ENCODE measurements at regions not wholly inside any gene's neighbourhood (a gene's known extent, or its start where the extent isn't known, plus 50 kb on each side); places are given as distances from the start of the nearest gene placed in this dataset.

DNA sequence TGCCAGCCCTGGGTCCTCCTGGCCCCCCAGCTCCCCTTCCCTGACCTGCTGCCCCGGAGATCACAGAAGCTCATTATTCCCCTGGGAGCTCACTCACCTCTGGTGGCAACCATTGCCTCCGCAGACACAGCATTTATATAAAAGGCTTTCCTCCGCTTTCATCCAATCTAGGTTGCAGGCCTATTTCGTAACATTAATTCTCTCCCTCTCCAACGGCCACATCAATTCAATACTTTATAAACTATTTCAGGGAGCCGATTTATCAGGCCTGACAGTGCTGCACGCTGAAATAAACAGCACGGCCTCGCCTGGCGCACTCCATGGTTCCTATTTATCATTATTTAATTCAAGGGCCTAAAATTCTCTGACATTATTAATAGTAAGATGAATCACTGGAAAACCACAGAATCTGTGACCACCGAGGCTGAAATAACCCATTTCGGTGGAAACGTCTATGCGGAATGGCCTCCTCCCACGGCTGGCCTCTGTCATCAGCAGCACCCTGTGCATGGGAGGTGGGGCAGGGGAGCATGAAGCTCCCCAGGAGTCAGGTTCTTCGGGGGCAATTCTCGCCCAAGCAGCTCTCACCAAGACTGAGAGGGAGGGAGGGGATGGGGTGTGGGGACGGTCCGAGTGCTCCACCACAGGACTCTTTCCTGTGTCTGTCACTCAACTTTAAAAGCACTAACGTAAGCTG, 249.3 kb upstream of the PFKP start:
- ATAC-seq = no peak
- Mint-ChIP-seq H3K36me3 (no peaks in the 10 kb centered on the region), H3K9me3 (no peaks in the 10 kb centered on the region), H3K4me3 (no peak overlapping the region), H3K4me1 (peaks cover 11% of the 10 kb centered on the region), H3K27ac (no peak overlapping the region; the same call in 1 of the 2 replicates), H3K27me3 (ENCODE audit: low read depth) (peaks cover 7% of the 10 kb centered on the region; the same call in 1 of the 2 replicates)
- ChIA-PET POLR2A (no interaction called here), CTCF (no interaction called here)
- no peak for TF ChIP-seq FOXP4 (CRISPR knock-in tag; IDR thresholded peaks at IDR 0.05)
- TF ChIP-seq RORB (CRISPR knock-in tag; IDR thresholded peaks at IDR 0.05) = no peak
- no peak for TF ChIP-seq NFE2L1 (CRISPR knock-in tag; IDR thresholded peaks at IDR 0.05)
- DNase-seq (ENCODE audit: low spot score) = no peak

DNA sequence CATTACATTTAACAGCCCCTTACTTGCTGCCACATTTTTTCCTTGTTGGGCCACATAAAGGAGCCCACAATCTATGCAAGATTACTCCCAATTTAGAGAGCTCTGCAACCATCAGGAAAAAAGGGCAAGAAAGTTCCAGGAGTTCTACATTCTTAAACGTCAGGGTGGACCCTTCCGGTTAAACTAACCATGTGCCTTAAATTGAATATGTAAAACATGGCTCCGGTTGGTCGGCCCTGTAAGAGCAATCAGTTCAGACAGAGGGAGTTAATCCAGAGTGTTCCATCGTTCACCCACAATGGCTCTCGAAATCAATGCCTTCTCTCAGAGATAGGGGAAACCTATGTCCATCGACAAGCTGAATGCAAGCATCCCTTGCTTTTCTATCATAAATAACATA, 253.7 kb upstream of the PFKP start:
- Mint-ChIP-seq H3K27ac (no peak overlapping the region), H3K4me1 (peaks cover 11% of the 10 kb centered on the region), H3K4me3 (no peak overlapping the region), H3K9me3 (peaks cover 9% of the 10 kb centered on the region), H3K27me3 (ENCODE audit: low read depth) (peaks cover 4% of the 10 kb centered on the region; the same call in 1 of the 2 replicates), H3K36me3 (peaks cover 2% of the 10 kb centered on the region; the same call in 1 of the 2 replicates)
- POLR2A ChIA-PET = no interaction called here
- DNase-seq (ENCODE audit: low spot score) (no peak), ATAC-seq (no peak)
- CTCF ChIA-PET = no interaction called here
- TF ChIP-seq ETV6 (CRISPR knock-in tag; IDR thresholded peaks at IDR 0.05) (no peak), NR3C1 (CRISPR knock-in tag; conservative IDR thresholded peaks at IDR 0.05; ENCODE audit: low read depth) (no peak), MAX (CRISPR knock-in tag; IDR thresholded peaks at IDR 0.05) (no peak), TP53 (CRISPR knock-in tag; IDR thresholded peaks at IDR 0.05) (no peak), IRF2 (CRISPR knock-in tag; IDR thresholded peaks at IDR 0.05; ENCODE audit: borderline replicate concordance, low read depth) (no peak), OVOL2 (CRISPR knock-in tag; IDR thresholded peaks at IDR 0.05; ENCODE audit: borderline replicate concordance) (no peak)
- TF ChIP-seq, protein P1, sequence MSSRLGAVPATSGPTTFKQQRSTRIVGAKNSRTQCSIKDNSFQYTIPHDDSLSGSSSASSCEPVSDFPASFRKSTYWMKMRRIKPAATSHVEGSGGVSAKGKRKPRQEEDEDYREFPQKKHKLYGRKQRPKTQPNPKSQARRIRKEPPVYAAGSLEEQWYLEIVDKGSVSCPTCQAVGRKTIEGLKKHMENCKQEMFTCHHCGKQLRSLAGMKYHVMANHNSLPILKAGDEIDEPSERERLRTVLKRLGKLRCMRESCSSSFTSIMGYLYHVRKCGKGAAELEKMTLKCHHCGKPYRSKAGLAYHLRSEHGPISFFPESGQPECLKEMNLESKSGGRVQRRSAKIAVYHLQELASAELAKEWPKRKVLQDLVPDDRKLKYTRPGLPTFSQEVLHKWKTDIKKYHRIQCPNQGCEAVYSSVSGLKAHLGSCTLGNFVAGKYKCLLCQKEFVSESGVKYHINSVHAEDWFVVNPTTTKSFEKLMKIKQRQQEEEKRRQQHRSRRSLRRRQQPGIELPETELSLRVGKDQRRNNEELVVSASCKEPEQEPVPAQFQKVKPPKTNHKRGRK (CRISPR knock-in tag; IDR thresholded peaks at IDR 0.05; ENCODE audit: borderline replicate concordance) = no peak
- TF ChIP-seq, protein P2, sequence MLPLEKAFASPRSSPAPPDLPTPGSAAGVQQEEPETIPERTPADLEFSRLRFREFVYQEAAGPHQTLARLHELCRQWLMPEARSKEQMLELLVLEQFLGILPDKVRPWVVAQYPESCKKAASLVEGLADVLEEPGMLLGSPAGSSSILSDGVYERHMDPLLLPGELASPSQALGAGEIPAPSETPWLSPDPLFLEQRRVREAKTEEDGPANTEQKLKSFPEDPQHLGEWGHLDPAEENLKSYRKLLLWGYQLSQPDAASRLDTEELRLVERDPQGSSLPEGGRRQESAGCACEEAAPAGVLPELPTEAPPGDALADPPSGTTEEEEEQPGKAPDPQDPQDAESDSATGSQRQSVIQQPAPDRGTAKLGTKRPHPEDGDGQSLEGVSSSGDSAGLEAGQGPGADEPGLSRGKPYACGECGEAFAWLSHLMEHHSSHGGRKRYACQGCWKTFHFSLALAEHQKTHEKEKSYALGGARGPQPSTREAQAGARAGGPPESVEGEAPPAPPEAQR (CRISPR knock-in tag; IDR thresholded peaks at IDR 0.05) = no peak
- TF ChIP-seq, protein P3, sequence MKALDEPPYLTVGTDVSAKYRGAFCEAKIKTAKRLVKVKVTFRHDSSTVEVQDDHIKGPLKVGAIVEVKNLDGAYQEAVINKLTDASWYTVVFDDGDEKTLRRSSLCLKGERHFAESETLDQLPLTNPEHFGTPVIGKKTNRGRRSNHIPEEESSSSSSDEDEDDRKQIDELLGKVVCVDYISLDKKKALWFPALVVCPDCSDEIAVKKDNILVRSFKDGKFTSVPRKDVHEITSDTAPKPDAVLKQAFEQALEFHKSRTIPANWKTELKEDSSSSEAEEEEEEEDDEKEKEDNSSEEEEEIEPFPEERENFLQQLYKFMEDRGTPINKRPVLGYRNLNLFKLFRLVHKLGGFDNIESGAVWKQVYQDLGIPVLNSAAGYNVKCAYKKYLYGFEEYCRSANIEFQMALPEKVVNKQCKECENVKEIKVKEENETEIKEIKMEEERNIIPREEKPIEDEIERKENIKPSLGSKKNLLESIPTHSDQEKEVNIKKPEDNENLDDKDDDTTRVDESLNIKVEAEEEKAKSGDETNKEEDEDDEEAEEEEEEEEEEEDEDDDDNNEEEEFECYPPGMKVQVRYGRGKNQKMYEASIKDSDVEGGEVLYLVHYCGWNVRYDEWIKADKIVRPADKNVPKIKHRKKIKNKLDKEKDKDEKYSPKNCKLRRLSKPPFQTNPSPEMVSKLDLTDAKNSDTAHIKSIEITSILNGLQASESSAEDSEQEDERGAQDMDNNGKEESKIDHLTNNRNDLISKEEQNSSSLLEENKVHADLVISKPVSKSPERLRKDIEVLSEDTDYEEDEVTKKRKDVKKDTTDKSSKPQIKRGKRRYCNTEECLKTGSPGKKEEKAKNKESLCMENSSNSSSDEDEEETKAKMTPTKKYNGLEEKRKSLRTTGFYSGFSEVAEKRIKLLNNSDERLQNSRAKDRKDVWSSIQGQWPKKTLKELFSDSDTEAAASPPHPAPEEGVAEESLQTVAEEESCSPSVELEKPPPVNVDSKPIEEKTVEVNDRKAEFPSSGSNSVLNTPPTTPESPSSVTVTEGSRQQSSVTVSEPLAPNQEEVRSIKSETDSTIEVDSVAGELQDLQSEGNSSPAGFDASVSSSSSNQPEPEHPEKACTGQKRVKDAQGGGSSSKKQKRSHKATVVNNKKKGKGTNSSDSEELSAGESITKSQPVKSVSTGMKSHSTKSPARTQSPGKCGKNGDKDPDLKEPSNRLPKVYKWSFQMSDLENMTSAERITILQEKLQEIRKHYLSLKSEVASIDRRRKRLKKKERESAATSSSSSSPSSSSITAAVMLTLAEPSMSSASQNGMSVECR (CRISPR knock-in tag; IDR thresholded peaks at IDR 0.05; ENCODE audit: borderline replicate concordance) = no peak
- TF ChIP-seq, protein P4, sequence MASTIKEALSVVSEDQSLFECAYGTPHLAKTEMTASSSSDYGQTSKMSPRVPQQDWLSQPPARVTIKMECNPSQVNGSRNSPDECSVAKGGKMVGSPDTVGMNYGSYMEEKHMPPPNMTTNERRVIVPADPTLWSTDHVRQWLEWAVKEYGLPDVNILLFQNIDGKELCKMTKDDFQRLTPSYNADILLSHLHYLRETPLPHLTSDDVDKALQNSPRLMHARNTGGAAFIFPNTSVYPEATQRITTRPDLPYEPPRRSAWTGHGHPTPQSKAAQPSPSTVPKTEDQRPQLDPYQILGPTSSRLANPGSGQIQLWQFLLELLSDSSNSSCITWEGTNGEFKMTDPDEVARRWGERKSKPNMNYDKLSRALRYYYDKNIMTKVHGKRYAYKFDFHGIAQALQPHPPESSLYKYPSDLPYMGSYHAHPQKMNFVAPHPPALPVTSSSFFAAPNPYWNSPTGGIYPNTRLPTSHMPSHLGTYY (CRISPR knock-in tag; IDR thresholded peaks at IDR 0.05) = no peak
- TF ChIP-seq, protein P5, sequence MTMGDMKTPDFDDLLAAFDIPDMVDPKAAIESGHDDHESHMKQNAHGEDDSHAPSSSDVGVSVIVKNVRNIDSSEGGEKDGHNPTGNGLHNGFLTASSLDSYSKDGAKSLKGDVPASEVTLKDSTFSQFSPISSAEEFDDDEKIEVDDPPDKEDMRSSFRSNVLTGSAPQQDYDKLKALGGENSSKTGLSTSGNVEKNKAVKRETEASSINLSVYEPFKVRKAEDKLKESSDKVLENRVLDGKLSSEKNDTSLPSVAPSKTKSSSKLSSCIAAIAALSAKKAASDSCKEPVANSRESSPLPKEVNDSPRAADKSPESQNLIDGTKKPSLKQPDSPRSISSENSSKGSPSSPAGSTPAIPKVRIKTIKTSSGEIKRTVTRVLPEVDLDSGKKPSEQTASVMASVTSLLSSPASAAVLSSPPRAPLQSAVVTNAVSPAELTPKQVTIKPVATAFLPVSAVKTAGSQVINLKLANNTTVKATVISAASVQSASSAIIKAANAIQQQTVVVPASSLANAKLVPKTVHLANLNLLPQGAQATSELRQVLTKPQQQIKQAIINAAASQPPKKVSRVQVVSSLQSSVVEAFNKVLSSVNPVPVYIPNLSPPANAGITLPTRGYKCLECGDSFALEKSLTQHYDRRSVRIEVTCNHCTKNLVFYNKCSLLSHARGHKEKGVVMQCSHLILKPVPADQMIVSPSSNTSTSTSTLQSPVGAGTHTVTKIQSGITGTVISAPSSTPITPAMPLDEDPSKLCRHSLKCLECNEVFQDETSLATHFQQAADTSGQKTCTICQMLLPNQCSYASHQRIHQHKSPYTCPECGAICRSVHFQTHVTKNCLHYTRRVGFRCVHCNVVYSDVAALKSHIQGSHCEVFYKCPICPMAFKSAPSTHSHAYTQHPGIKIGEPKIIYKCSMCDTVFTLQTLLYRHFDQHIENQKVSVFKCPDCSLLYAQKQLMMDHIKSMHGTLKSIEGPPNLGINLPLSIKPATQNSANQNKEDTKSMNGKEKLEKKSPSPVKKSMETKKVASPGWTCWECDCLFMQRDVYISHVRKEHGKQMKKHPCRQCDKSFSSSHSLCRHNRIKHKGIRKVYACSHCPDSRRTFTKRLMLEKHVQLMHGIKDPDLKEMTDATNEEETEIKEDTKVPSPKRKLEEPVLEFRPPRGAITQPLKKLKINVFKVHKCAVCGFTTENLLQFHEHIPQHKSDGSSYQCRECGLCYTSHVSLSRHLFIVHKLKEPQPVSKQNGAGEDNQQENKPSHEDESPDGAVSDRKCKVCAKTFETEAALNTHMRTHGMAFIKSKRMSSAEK (CRISPR knock-in tag; IDR thresholded peaks at IDR 0.05; ENCODE audit: borderline replicate concordance) = no peak
